A673 (cell line): ENCODE measurements at regions not wholly inside any gene's neighbourhood (a gene's known extent, or its start where the extent isn't known, plus 50 kb on each side); places are given as distances from the start of the nearest gene placed in this dataset.

Experiments used
- EZH2 ChIP-seq: fragments of 200-600 bp; sonication (generic); IDR thresholded peaks from 2 replicates; pipeline ENCODE4 v1.6.1; 2017; ENCODE audit warnings: borderline replicate concordance, low read depth, mild to moderate bottlenecking, mixed read lengths, antibody characterized with exemption, low read length; ENCODE audit not compliant: poor library complexity, severe bottlenecking
- TF ChIP-seq, protein P1 (sequence below): fragments of 300-800, 200-600 bp; sonication (generic); conservative IDR thresholded peaks from 2 replicates; pipeline ENCODE4 v1.5.1; 2017; ENCODE audit warnings: low read depth, mild to moderate bottlenecking, antibody characterized with exemption, low read length, moderate library complexity, mixed read lengths

GRCh38 chr1:30447080-30447479 lies 276.3 kb downstream of the MATN1 start:
- TF ChIP-seq, protein P1, sequence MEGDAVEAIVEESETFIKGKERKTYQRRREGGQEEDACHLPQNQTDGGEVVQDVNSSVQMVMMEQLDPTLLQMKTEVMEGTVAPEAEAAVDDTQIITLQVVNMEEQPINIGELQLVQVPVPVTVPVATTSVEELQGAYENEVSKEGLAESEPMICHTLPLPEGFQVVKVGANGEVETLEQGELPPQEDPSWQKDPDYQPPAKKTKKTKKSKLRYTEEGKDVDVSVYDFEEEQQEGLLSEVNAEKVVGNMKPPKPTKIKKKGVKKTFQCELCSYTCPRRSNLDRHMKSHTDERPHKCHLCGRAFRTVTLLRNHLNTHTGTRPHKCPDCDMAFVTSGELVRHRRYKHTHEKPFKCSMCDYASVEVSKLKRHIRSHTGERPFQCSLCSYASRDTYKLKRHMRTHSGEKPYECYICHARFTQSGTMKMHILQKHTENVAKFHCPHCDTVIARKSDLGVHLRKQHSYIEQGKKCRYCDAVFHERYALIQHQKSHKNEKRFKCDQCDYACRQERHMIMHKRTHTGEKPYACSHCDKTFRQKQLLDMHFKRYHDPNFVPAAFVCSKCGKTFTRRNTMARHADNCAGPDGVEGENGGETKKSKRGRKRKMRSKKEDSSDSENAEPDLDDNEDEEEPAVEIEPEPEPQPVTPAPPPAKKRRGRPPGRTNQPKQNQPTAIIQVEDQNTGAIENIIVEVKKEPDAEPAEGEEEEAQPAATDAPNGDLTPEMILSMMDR: no peak
- TF ChIP-seq EZH2: no peak
